ENCODE measurements at regions not wholly inside any gene's neighbourhood (a gene's known extent, or its start where the extent isn't known, plus 50 kb on each side); places are given as distances from the start of the nearest gene placed in this dataset.

DNA sequence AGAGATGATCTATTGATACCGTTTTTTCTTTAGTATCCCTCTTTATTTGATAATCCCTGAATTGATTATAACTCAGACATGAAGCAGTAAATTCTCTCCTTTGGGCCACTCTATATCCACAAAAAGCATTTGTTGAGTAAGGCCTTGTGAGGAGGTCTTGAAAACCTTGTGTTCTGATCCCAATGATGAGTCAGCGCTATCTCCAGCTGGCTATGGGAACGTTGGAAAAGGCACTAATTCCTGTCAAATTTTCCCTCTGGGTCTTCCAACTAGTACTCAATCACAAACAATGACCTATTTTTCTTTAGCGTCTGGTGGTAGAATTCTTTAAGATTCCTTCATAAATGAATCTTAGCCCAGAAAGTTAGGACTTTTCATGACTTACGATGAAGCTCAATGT is 168.4 kb upstream of the LRIG3 start:
- Histone ChIP-seq H3K4me3 (ENCODE audit: low read depth, low read length) (no peak overlapping the region), H3K36me3 (ENCODE audit: control insufficient read depth, insufficient read depth, low read length) (no peaks in the 10 kb centered on the region), H3K9me3 (ENCODE audit: control insufficient read depth, insufficient read depth, low read length) (no peaks in the 10 kb centered on the region), H3K27ac (ENCODE audit: low read depth, low read length) (no peak overlapping the region), H3K27me3 (ENCODE audit: control insufficient read depth, insufficient read depth, low read length) (no peaks in the 10 kb centered on the region), H3K4me1 (ENCODE audit: control insufficient read depth, insufficient read depth, low read length) (peaks cover 5% of the 10 kb centered on the region)
- no peak for DNase-seq (ENCODE audit: low read depth in 4 of 6, low spot score in 6 of 6)
- no CpG with 5 or more reads among the region's 5 CpGs for WGBS (ENCODE audit: insufficient coverage)

DNA sequence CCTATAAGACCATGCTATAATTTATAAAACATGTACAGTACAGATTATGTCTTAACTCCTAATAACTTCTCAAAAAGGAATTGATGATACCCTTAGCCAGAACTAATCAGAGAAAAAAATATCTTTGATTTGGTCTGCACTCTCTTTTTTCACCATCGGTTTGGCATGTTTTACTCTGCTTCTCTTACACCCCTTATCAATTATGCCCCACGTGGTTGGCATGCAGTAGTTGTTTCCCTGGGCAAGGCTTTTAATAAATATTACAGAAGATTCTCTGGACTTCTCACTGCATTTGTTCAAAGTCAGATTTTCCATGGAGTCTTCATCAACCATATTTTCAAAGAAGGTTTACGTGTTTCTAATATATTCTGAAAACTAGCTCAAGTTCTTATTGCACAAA is 167.4 kb upstream of the LRIG3 start:
- Histone ChIP-seq H3K27ac (ENCODE audit: low read depth, low read length) (no peak overlapping the region), H3K4me1 (ENCODE audit: control insufficient read depth, insufficient read depth, low read length) (peaks cover 5% of the 10 kb centered on the region), H3K4me3 (ENCODE audit: low read depth, low read length) (no peak overlapping the region), H3K36me3 (ENCODE audit: control insufficient read depth, insufficient read depth, low read length) (no peaks in the 10 kb centered on the region), H3K9me3 (ENCODE audit: control insufficient read depth, insufficient read depth, low read length) (no peaks in the 10 kb centered on the region), H3K27me3 (ENCODE audit: control insufficient read depth, insufficient read depth, low read length) (no peaks in the 10 kb centered on the region)
- no CpG with 5 or more reads among the region's 3 CpGs for WGBS (ENCODE audit: insufficient coverage)
- no peak for DNase-seq (ENCODE audit: low read depth in 4 of 6, low spot score in 6 of 6)

DNA sequence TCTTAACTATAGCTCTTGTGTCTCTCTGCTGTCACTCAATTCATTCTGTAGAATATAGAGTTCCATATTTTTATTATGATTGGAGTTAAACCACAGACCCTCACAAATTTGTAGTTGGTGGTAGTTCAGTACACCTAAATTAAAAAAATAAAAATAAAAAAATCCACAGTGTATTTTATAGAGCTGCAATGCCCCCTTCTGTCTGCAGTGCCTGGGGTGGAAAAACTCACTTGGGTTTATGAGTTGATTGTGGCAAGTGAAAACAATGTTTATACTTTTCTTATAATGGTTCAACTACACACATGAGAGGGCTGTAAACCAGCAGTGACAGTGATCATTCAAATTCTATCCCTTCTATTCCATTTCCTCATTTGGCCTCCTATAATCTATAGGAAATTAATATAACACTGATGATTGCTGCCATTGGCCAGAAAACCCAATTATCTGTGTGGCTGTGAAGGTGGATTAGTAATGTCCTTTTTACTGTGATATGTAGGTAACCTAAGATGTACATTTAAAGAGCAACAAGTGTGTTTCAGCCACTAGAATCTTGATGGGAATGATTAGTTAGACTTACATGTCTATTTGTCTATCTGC is 166.9 kb upstream of the LRIG3 start:
- no peak overlapping the region for H3K4me3 ChIP-seq (ENCODE audit: low read depth, low read length)
- no peaks in the 10 kb centered on the region for H3K36me3 ChIP-seq (ENCODE audit: control insufficient read depth, insufficient read depth, low read length)
- peaks cover 5% of the 10 kb centered on the region for H3K4me1 ChIP-seq (ENCODE audit: control insufficient read depth, insufficient read depth, low read length)
- H3K27me3 ChIP-seq (ENCODE audit: control insufficient read depth, insufficient read depth, low read length) = no peaks in the 10 kb centered on the region
- no peaks in the 10 kb centered on the region for H3K9me3 ChIP-seq (ENCODE audit: control insufficient read depth, insufficient read depth, low read length)
- no peak overlapping the region for H3K27ac ChIP-seq (ENCODE audit: low read depth, low read length)
- DNase-seq (ENCODE audit: low read depth in 4 of 6, low spot score in 6 of 6) = no peak

DNA sequence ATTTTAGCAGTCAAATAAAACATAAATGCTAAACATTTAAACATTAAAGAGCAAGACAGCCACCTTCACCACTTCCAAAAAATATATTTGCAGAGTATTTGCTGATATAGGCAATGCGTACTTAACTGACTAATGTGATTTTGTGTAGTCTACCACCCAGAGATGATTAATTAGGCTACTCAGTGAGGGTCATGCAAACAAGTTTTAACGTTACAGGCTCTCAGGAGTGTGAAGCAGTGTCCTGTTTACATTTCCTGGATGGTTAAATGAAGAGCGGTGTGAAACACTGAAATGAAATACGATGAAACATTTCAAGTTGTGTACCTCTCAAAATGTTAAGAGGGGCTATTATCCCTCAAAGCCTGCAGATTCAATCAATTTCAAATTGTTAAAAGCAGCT is 165.8 kb upstream of the LRIG3 start:
- Histone ChIP-seq H3K4me1 (ENCODE audit: control insufficient read depth, insufficient read depth, low read length) (peaks cover 5% of the 10 kb centered on the region), H3K27me3 (ENCODE audit: control insufficient read depth, insufficient read depth, low read length) (no peaks in the 10 kb centered on the region), H3K36me3 (ENCODE audit: control insufficient read depth, insufficient read depth, low read length) (no peaks in the 10 kb centered on the region), H3K9me3 (ENCODE audit: control insufficient read depth, insufficient read depth, low read length) (no peaks in the 10 kb centered on the region), H3K27ac (ENCODE audit: low read depth, low read length) (no peak overlapping the region), H3K4me3 (ENCODE audit: low read depth, low read length) (no peak overlapping the region)
- WGBS (ENCODE audit: insufficient coverage) = 59% methylated on average over 2 of the region's 4 CpGs
- DNase-seq (ENCODE audit: low read depth in 4 of 6, low spot score in 6 of 6) = no peak

DNA sequence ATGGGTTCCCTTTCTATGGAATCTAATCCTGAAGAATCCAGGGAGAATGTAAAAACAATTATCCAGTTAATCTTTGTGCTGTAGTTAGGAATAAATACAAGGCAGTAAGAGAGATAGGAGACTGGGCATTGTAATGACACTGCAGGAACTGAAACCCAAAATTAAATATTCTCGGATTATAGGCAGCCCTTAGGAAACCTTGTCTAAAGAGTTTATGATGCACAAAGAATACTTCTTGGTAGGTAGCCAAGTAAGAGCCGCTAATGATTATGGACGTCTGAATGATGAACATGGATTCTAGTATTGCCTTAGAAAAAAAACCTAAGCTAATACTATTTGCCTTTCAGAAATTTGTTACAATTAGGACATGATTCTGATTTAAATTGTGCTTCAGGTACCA is 165.4 kb upstream of the LRIG3 start:
- H3K36me3 ChIP-seq (ENCODE audit: control insufficient read depth, insufficient read depth, low read length) = no peaks in the 10 kb centered on the region
- no peak overlapping the region for H3K4me3 ChIP-seq (ENCODE audit: low read depth, low read length)
- no CpG with 5 or more reads among the region's 3 CpGs for WGBS (ENCODE audit: insufficient coverage)
- peak in 1 of 6 donors; percentile 58 for DNase-seq (ENCODE audit: low read depth in 4 of 6, low spot score in 6 of 6)
- peak overlapping the region; percentile 44 for H3K27ac ChIP-seq (ENCODE audit: low read depth, low read length)
- peaks cover 5% of the 10 kb centered on the region for H3K4me1 ChIP-seq (ENCODE audit: control insufficient read depth, insufficient read depth, low read length)
- H3K27me3 ChIP-seq (ENCODE audit: control insufficient read depth, insufficient read depth, low read length) = no peaks in the 10 kb centered on the region
- H3K9me3 ChIP-seq (ENCODE audit: control insufficient read depth, insufficient read depth, low read length) = no peaks in the 10 kb centered on the region

DNA sequence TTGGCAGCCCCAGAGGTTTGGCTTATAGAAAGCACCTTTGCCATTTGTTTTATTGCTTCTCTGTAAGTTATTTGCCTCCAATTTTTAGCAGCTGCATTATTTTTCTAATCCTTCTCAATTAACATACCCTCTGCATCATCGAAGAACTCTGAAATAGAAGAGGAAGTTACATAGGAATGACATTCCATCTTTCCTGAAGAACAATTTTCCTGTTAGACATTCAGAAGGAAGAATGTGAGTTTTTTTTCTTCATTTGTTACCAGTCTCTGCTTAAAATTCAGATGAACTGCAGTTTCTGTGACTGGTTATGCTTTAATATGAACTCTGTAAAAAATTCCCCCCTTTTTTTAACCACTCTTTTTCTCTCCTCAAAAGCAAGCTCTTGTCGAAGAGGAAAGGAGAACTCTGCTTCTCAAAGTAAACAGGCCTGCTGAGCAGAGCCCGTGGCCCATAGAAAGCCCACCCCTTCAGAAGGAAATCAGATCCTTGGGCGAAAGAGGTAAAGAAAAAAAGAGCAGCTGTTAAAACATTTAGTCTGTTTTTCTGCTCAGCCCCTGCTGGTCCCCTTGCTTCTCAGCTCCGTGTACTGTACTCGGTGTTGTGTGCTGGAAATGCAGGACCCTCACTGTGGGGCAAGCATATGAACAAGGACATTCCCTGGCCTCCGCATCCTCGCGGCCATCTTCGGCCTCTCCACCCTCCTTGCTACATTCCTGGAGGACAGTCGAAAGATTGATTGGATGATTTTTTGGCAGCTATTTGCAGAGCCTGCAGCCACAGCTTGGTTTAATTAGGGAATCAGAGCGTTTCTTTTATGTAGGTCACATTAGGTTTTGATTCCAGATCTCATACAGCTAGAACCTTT is 164.4 kb upstream of the LRIG3 start:
- 8% methylated on average over 4 of the region's 12 CpGs for WGBS (ENCODE audit: insufficient coverage)
- DNase-seq (ENCODE audit: low read depth in 4 of 6, low spot score in 6 of 6) = peak in 5 of 6 donors; percentile 29 to 88 (median 48)
- no peaks in the 10 kb centered on the region for H3K27me3 ChIP-seq (ENCODE audit: control insufficient read depth, insufficient read depth, low read length)
- H3K9me3 ChIP-seq (ENCODE audit: control insufficient read depth, insufficient read depth, low read length) = no peaks in the 10 kb centered on the region
- no peak overlapping the region for H3K4me3 ChIP-seq (ENCODE audit: low read depth, low read length)
- H3K27ac ChIP-seq (ENCODE audit: low read depth, low read length) = peak overlapping the region; percentile 44
- peaks cover 5% of the 10 kb centered on the region for H3K4me1 ChIP-seq (ENCODE audit: control insufficient read depth, insufficient read depth, low read length)
- no peaks in the 10 kb centered on the region for H3K36me3 ChIP-seq (ENCODE audit: control insufficient read depth, insufficient read depth, low read length)

DNA sequence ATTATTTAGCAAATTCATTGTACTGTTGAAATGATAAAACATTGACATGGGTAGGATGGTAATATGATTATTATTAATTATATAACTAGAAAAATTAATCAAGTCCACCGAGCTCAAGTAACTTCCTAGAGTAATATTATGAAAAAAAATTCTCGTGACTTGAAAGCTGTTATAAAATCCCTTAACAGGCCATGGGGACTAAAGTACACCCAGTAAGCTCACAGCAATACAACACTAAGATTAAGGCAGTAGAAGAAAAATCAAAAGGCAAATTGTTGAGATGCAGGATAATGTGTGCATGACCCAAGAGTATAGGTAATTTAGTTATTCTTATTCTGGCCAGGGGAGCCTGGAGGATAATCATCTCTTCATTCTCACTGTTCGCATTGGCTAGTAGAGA is 162.6 kb upstream of the LRIG3 start:
- Histone ChIP-seq H3K27ac (ENCODE audit: low read depth, low read length) (no peak overlapping the region), H3K27me3 (ENCODE audit: control insufficient read depth, insufficient read depth, low read length) (no peaks in the 10 kb centered on the region), H3K4me3 (ENCODE audit: low read depth, low read length) (no peak overlapping the region), H3K9me3 (ENCODE audit: control insufficient read depth, insufficient read depth, low read length) (no peaks in the 10 kb centered on the region), H3K36me3 (ENCODE audit: control insufficient read depth, insufficient read depth, low read length) (no peaks in the 10 kb centered on the region), H3K4me1 (ENCODE audit: control insufficient read depth, insufficient read depth, low read length) (peaks cover 5% of the 10 kb centered on the region)
- no peak for DNase-seq (ENCODE audit: low read depth in 4 of 6, low spot score in 6 of 6)
- no CpG with 5 or more reads among the region's 3 CpGs for WGBS (ENCODE audit: insufficient coverage)

DNA sequence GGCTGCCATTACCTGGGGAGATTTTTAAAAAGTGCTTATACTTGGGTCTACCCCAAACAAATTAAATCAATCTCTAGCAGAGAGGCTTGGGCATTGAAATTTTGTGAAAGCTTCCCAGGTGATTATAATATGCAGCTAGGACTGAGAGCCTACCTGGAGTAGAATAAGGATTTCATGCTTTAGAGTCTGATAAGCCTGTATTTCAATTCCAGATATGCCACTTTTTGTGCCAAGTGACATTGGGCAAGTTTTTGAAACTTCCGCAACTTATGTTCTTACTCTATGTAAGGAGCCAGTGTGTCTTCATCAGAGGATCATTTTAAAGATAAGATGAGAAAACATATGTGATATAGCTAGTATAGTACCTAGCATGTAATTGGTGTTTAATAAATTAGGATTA is 159.8 kb upstream of the LRIG3 start:
- no CpG with 5 or more reads among the region's 1 CpG for WGBS (ENCODE audit: insufficient coverage)
- Histone ChIP-seq H3K36me3 (ENCODE audit: control insufficient read depth, insufficient read depth, low read length) (no peaks in the 10 kb centered on the region), H3K4me1 (ENCODE audit: control insufficient read depth, insufficient read depth, low read length) (peaks cover 5% of the 10 kb centered on the region), H3K4me3 (ENCODE audit: low read depth, low read length) (no peak overlapping the region), H3K27me3 (ENCODE audit: control insufficient read depth, insufficient read depth, low read length) (no peaks in the 10 kb centered on the region), H3K27ac (ENCODE audit: low read depth, low read length) (no peak overlapping the region), H3K9me3 (ENCODE audit: control insufficient read depth, insufficient read depth, low read length) (no peaks in the 10 kb centered on the region)
- no peak for DNase-seq (ENCODE audit: low read depth in 4 of 6, low spot score in 6 of 6)

DNA sequence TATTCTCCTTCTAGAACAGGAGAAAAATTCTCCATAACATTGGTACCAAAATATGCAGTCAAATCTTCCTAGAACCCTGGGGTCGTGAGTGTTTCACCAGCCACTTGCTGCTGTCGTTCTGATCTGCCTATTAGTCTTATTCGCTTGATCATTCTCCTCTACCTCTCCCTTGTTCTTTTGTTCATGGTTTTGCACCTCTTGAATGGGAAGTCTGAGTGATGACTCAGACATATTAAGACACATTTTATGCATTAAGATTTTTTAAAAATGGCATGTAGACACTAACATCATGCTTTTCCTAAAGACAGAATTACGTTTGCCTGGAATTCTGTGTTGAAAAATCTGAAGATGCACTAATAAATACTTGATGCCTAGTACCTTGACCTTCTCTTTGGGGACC is 159.2 kb upstream of the LRIG3 start:
- H3K27ac ChIP-seq (ENCODE audit: low read depth, low read length) = no peak overlapping the region
- no peaks in the 10 kb centered on the region for H3K9me3 ChIP-seq (ENCODE audit: control insufficient read depth, insufficient read depth, low read length)
- no CpG with 5 or more reads among the region's 4 CpGs for WGBS (ENCODE audit: insufficient coverage)
- H3K4me3 ChIP-seq (ENCODE audit: low read depth, low read length) = no peak overlapping the region
- no peaks in the 10 kb centered on the region for H3K4me1 ChIP-seq (ENCODE audit: control insufficient read depth, insufficient read depth, low read length)
- no peaks in the 10 kb centered on the region for H3K36me3 ChIP-seq (ENCODE audit: control insufficient read depth, insufficient read depth, low read length)
- DNase-seq (ENCODE audit: low read depth in 4 of 6, low spot score in 6 of 6) = no peak
- no peaks in the 10 kb centered on the region for H3K27me3 ChIP-seq (ENCODE audit: control insufficient read depth, insufficient read depth, low read length)

DNA sequence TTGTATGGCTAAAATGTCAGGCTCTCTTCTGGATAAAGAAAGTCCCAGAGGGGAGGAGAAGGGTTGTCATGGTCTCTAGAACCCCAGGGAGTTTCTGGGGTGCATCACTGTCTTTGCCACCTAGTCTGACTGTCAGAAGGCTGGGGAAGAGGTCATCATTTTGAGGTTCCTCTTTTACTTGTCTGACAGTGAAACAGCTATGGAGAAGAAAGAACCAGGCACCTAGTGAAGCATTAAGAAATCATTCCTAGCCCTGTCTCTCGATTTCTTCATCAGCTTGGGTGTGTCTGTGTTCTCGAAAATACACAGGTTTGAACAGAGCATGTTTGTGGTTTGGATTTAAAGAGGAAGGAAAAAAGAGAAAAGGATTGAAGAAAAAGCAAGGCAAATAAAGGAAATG is 158.7 kb upstream of the LRIG3 start:
- DNase-seq (ENCODE audit: low read depth in 4 of 6, low spot score in 6 of 6) = no peak
- WGBS (ENCODE audit: insufficient coverage) = 70% methylated on average over 2 of the region's 2 CpGs
- Histone ChIP-seq H3K27ac (ENCODE audit: low read depth, low read length) (peak overlapping the region; percentile 25), H3K36me3 (ENCODE audit: control insufficient read depth, insufficient read depth, low read length) (no peaks in the 10 kb centered on the region), H3K9me3 (ENCODE audit: control insufficient read depth, insufficient read depth, low read length) (no peaks in the 10 kb centered on the region), H3K4me1 (ENCODE audit: control insufficient read depth, insufficient read depth, low read length) (no peaks in the 10 kb centered on the region), H3K27me3 (ENCODE audit: control insufficient read depth, insufficient read depth, low read length) (no peaks in the 10 kb centered on the region), H3K4me3 (ENCODE audit: low read depth, low read length) (no peak overlapping the region)

Measured in spinal cord (tissue), 9 donors.